GM19455 (cell line): ENCODE measurements at regions not wholly inside any gene's neighbourhood (a gene's known extent, or its start where the extent isn't known, plus 50 kb on each side); places are given as distances from the start of the nearest gene placed in this dataset.
"Not testable (repeated sequence)": the region's sequence is repeated elsewhere in the genome, so short reads cannot be mapped to it uniquely, and the experiment has no call there.

Experiments used
- ATAC-seq: cut with Tn5 transposase; IDR thresholded peaks from one replicate; pipeline ENCODE4 v1.9.1; 2021; ENCODE audit not compliant: unreplicated experiment

DNA sequence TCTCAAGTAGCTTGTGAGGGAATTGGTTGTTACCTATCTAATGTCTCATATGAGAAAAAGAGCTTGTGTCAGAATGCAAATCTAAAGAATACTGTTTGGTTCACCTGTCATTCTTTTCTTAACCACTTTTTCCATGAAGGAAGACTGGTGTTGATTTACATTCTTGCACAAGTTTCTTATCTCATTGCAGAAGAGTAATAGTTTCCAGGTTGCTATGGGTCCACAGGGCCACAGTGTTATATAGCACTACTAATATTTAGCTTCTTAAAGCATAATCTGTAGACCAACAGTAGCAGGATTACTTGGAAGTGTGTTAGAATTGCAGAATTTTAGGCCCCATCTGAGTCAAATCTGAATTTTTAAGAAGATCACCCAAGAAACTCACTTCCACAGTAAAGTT, 697.5 kb downstream of the GBE1 start:
- no peak for ATAC-seq

DNA sequence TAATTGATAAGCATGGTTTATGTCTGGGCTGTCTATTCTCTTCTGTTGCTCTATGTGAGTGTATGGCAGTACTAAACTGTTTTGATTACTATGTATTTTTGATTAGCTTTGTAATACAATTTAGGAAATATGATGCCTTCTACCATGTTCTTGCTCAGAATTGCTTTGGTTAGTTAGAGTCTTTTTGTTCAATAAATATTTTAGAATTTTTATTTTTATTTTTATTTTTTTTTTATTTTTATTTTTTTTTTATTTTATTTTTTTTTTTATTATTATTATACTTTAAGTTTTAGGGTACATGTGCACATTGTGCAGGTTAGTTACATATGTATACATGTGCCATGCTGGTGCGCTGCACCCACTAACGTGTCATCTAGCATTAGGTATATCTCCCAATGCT, 710.3 kb downstream of the GBE1 start:
- not testable (repeated sequence) for ATAC-seq

DNA sequence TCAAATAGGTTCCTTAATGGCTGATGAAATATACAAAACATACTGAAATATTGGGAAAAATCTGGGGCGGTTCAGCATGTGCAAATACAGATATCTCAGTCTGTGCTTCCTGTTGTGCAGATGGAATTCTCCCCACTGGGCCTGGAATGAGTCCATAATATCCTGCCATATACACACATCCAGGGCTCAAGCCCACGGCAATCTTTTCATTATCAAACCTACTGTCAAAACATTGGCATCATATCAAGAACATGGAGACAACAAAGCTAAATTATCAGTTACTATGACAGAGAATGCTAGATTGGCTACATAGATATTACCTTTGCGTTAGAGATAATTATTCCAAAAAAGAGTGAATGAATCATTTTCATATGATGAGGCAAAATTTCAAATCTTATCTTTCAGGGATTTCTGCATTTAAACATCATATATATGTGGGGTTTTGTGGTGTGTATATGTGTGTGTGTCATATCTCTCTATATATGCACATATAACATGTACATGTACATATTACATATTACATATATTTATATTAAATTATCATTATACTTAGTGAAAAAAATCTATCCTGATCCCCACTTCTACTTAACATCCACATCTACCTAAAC, 713.3 kb downstream of the GBE1 start:
- no peak for ATAC-seq

DNA sequence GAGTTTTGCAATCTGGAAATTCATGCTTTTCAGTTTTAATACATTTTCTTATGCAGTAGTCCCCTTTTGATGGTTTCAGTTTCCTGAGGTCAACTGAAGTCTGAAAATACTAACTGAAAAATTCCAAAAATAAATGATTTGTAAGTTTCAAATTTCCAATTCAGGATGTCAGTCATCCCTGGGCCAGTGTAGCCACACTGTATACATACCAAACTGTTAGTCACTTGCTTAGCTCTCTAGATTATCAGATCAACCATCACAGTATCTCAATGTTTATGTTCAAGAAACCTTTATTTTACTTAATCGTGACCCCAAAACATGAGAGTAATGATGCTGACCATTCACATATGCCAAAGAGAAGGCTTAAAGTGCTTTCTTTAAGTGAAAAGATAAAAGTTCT, 715.5 kb downstream of the GBE1 start:
- ATAC-seq, result no peak

DNA sequence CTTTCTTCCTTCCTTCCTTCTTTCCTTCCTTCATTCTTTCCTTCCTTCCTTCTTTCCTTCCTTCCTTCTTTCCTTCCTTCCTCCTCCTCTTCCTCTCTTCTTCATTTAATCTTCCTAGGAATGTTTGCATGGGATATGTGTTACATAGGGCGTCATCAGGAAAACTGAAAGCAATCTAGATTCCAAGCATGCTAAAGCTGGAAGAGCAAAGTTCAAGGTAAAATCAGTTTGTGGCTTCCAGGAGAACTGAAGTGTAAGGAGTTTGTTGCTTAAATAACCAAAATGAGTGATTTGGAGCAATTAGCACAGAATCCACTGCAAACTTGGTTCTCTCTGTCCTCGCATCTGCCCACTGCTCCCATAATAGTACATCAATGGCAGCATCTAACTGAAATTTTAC, 716.2 kb downstream of the GBE1 start:
- ATAC-seq, result no peak

DNA sequence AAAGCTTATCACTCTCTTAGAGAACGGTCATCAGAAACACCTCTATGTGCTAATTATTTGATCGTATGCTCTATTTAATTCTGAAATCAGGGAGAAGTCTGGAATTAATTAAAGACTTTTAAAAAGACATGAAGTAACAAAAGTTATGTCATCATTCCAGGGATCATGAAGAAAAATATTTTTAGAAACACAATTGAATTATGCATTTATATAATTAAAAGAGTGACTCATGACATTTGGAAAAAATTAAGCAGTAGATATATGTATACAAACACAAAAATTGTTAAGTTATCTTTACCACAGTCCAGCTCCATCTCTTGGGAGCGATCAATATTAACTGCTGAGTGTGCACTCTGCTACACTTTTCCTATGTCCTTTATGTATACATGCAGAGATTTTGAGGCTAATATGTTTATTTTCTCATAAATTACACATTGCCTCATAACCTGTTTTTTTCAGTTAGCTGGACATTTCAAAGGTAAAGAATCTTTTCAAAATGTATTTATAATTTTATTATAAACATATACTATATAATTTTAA, 717.7 kb downstream of the GBE1 start:
- ATAC-seq, result no peak

DNA sequence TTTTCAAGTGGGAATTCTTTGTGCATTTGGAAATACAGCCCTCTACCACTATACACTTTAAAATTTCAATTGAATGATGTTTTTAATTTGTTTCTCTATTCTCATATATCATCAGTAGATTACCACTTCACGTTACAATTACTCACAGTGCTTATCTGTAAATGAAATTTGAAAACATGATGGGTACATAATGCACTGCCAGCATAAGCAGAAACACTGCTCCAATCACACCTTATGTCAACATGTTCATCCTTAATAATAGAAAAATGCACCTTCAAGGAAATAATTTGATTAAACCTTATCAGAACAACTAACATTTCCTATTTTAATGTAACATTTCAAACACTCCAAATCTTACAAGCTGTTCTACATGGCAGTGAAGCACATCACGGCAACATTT, 718.4 kb downstream of the GBE1 start:
- no peak for ATAC-seq

DNA sequence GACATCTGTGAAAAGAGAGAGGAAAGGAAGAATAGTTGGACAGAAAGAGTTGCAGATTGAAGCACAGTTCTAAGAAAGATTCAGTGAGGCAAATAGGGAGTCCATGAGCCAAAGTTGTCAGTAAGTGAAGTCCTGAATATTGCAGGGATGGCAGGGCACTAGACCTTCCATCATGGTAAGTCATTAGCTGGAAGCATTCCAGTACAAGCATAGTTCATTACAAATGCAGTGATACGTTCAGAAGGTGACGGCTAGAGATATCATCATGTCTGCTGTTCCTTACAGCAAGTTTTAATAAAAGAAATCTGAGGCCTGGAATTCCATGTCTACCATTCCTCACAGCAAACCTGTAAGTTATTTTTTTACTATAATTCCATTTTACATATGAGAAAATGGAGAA, 720.1 kb downstream of the GBE1 start:
- ATAC-seq, result no peak

DNA sequence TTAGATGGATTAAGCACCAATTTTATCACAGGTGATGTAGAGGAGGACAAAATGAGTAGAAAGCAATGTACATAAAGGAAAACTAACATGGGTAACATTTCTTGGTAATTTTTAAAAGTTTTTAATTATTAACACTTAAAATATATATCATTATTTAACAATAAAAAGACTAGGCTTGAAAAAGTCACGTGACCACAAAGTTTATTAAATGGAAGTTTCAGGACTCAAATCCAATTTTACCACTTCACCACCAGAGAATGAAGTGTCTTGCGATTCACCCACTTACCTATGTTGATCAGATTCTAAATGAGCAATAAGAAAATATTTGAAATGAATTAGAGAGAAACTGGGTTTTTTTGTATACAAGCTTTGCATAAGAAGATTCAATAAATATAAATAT, 721.3 kb downstream of the GBE1 start:
- ATAC-seq, result no peak

DNA sequence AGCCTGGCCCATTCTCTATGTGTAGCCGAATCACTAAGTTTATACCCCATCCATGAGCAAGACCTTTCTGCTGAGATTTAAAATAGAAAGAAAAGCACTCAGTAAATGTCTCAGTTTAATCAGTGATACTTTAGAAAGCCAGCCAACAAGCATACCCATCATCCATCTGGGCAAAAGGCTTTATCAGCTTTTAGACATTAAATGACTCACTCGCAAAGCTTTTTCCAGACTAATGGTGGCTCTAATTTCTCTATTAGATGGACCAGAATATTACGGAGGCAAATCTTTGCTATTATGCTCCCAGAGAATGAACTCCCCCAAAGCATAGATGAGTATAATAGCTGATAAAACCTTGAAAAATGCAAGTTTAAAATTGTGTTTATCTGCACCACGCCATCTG, 727.8 kb downstream of the GBE1 start:
- ATAC-seq, result no peak

DNA sequence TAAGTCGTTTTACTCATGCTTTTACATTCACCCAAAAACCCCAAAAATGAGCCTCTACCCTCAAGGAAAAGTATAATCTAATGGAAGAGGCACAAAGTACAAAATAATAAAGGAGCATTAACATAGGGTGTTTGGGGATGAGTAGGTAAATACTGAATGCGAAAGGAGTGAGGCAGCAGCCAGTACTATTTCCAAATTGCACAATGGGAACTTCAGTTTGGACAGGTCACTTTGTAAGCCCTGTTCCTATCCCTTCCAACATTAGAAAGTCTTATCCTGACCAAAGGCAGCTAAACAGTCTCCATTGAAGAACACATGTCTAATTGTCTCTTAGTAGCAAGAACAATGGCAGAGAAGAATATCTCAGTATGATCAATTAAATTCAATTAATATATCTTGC, 728.3 kb downstream of the GBE1 start:
- no peak for ATAC-seq

DNA sequence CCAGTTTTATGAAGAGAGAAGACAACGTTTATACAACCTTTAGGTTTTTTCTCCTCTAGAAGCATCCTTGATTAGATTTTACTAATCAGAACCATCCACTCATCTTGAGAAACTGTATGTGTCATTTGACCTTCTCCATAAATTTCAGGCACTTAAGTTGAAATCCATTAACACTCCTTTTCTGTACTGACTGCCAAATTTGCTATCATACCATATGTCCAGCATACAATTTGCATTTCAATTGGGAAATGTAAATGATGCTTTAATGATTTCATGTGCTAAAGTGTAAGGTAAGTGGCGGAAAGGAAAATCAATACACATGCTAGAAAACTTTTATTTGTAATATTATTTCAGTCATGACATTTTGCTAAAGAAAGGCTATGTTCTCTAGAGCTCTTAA, 731.6 kb downstream of the GBE1 start:
- no peak for ATAC-seq

DNA sequence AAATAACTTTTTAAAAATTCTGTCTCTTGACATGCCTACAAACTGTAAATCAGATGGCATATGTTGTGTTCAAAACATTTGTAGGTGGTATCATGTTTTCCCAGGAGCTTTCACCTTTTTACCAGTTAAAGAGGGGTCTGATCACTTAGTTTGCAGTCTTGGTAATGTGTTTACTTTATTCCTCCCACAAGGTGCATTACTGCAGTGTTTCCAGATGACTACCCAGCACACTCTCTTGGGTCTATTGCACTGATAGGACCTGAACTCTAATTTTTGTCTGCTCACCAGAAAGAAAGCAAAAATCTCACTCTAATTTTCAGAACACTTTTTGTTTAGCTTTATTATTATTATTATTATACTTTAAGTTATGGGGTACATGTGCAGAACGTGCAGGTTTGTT, 734.1 kb downstream of the GBE1 start:
- ATAC-seq, result no peak

DNA sequence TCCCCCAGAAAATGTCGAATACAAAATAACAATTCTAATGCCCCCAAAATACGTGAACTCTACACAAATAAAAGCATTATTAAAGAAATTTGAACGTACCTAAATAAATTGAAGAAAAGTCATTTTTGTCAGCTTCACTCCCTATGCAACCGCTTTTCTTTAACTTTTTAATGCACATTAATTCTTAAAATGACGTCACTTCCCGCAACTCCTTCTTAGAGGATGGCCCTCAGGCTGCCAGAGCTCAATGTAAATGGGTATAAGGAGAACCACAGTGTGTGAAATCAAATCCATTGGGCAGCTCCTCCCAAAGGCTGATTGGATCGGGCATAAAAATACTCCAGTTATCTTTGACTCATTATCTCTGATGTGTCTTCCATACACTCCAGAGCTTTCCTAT, 736.9 kb downstream of the GBE1 start:
- no peak for ATAC-seq

DNA sequence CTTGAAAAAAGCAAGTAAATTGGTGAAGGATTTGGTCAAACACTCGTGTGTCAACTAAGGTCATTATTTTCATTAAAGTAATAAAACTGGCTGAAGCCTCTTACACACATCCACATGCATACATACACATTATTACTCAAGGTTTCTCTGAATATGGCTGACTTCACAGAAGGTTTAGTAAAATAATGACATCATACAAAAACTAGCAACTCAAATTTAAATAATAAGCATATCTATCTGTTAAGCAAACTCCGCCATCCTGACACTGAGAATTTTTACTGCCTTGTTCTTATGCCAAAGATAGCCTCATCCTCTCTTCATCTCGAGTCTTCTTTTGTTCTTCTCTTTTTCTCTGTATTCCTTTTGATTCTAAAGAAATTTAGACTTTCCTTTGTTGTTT, 739.1 kb downstream of the GBE1 start:
- no peak for ATAC-seq

DNA sequence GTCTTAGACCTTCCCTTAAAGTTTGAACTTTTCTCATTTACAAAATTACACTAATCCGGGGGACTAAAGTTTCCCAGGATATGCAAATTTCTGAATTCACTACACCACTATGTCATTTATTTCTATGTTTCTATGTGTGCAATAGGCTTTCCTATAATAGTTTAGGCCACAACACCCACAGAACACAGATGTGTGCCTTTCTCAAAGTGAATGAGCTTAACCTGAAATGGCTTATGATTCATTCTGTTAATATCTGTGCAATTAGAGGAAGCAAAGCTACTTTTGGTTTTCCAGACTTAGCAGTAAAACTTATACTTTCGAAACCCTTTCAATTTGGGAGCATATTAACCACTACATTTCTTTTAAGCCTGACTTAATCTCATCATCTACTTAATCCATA, 748.1 kb downstream of the GBE1 start:
- ATAC-seq, result no peak

DNA sequence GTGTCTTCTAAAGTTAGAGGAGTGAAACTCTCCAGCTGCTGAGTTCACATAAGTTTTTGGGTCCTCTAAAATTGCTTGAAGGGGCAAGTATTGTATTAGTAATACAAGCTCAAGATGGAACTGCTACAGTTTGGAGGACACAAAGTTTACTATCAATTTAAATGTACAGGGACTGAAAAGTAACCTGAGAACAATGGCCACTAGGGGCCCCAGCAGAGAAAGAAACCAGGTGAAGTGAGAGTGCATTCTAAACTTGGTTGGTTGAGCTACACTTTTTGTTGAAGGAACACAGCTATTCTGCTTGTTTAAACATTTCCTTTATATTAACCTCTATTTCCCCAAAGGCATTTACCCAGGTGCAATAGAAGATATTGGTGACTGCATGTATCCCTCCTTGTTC, 755.5 kb downstream of the GBE1 start:
- ATAC-seq, result no peak

DNA sequence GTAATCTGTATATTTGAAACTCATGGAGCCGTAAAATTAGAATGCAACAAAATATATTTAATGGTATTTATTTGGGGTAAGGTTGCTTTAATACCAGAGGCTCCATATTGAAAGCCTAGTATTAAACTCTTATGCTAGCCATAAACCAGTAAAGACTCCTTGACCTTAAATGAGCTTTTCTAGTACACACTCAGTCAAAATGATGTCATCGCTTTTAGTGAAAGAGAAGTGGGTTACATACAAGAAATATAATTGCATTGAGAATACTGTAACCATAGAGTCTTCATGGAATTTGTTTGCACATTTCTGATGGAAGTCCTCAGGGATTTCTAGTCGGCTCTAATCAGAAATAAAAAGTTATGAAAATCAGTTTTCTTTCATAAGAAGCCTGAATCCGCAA, 757.6 kb downstream of the GBE1 start:
- ATAC-seq, result no peak

DNA sequence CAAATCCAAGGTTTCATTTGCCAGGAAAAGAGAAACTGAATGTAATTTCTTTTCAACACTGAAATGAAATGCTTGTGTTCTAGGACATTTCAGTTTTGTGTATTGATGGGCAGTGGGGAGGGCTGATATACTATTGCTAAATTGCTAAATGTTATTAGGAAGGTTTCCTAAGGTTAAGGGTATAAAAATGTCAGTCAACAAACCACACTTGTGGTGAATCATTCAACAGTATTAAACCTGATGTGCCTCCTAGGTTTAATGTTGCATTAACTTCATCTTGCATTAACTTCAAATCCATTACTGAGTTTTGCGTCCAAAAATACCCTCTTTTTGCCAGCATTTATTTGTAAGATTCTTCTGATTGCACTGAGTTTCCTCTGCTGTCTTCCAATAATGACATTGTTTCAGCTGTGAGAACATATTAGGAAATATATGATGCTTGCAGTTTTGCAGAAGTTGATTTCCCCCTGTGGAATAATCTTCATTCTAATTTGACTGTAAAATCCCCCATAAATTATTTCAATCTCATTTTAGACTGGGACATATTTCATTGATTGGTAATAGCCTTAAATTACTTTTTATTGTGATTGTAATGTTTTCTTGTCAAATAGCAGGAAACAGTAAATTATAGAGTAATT, 758.3 kb downstream of the GBE1 start:
- ATAC-seq, result no peak

DNA sequence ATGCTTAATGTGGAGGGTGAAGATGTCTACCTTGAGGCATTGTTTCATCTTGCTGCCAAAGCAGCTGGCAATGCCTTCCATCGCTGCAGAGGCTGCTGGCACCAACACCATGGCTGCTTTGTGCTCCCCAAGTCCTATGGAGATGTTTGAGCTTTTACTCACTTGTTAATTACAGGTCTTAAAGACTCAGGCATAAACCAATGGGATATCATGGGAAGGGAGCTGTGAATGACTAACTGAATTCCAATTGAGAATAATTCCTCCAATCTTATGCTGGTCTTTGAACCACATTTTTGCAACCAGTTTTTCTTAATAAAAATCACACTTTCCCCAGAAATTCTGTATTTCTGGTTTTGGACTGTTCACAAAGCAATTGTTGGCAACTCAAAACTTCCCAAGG, 762.0 kb downstream of the GBE1 start:
- ATAC-seq, result no peak

DNA sequence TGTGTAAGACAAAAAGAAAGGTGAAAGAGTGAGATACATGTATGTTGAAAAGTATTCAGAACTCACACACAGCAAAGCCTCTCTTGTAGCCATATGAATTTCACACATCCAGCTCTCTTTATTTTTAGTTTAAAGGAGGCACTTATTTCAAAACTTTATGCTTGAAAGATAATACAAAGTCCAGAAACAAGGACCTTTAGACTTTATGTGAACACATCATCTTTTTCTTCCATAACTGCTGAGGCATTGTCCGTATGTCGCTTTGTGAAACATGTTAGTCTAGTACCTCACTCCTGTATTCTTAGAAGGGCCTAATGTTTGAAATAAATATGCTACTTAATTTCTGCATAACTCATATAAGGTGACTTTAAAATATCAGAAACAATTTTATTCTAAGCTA, 763.4 kb downstream of the GBE1 start:
- ATAC-seq, result no peak

DNA sequence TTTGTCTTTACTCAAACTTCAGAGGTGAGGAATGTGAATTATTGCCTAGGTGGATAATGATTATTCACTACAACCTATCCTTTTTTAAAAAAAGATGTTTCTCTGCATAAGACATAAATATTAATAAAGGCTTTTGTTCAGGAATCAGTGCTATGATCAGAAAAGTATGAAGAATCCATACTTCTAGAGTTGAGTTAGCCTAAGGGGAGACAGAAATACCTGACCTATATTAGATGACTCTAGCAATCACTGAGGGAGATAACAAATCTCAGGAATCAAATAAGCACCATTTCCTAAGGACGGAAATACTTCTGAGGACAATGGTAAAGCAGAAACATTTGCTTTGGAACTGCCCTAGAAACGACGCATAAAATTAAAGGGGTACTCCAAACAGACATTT, 763.8 kb downstream of the GBE1 start:
- ATAC-seq, result no peak

DNA sequence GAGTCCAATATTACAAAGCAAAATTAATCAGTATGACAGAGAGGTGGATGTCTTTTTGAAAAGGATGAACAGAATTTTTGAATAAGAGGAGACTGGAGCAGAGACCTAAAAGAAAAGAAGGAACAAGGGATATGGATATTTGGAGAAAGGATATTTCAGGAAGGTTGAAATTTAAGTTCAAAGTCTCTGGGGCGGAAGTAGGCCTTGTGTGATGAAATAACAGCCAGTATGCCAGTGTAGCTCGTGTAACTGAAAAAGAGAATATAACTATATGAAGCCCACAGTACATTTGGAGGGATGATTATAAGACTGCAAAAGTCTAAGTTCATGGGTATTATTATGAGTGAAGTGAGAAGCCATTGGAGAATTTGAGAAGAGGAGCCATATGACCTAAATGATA, 766.7 kb downstream of the GBE1 start:
- no peak for ATAC-seq
